ENCODE measurements at regions not wholly inside any gene's neighbourhood (a gene's known extent, or its start where the extent isn't known, plus 50 kb on each side); places are given as distances from the start of the nearest gene placed in this dataset.

DNA sequence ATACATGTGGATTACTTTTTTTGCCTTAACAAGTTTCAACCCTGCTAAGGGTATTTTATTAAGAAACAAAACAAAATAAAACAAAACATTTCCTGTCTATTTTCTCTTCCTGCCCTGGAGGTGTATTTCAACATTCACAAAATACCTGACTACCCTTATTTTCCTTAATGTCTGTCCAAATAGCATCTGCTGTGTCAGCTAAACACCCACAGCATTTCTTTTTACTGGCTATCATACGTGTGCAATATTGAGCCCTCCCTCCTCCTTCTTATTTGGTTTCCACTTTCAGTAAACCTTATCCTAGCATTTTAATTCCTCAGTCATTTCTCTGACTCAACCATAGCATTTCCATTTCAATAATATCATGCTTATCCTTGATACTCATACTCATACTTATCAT lies 1420.0 kb upstream of the ZEB2 start:
- H2AK5ac ChIP-seq (ENCODE audit: low read length, severe bottlenecking) = no peak overlapping the region
- no peak overlapping the region for H2BK120ac ChIP-seq (ENCODE audit: low read depth, low read length)
- H3K4me3 ChIP-seq (ENCODE audit: insufficient read depth in 1 of 2, low read depth in 1 of 2, low read length in 2 of 2) = no peak overlapping the region
- H3K4ac ChIP-seq (ENCODE audit: low read depth in 1 of 2, low read length in 2 of 2) = no peak overlapping the region
- H3K9me3 ChIP-seq (ENCODE audit: control insufficient read depth, low read length) = peaks cover 4% of the 10 kb centered on the region
- 83% methylated on average over 1 of the region's 1 CpG for WGBS
- H3K4me1 ChIP-seq (ENCODE audit: control insufficient read depth, insufficient read depth, low read depth, low read length) = no peaks in the 10 kb centered on the region
- H3K27ac ChIP-seq (ENCODE audit: low read length, poor library complexity, severe bottlenecking) = no peak overlapping the region
- no peak overlapping the region for H3K18ac ChIP-seq (ENCODE audit: low read depth in 1 of 2, low read length in 2 of 2)
- no peak overlapping the region for H2BK12ac ChIP-seq (ENCODE audit: low read length in 2 of 2)
- H3K79me1 ChIP-seq (replicated peaks; ENCODE audit: low read length, poor library complexity, severe bottlenecking) = no peaks in the 10 kb centered on the region
- H3K14ac ChIP-seq (ENCODE audit: low read length in 2 of 2) = no peak overlapping the region
- DNase-seq = no peak
- H2BK15ac ChIP-seq (ENCODE audit: low read depth, poor library complexity, severe bottlenecking) = no peak overlapping the region
- no peak overlapping the region for H3K4me2 ChIP-seq (ENCODE audit: low read length, poor library complexity, severe bottlenecking)
- no peaks in the 10 kb centered on the region for H3K36me3 ChIP-seq (ENCODE audit: control insufficient read depth in 1 of 2, insufficient read depth in 2 of 2, low read depth in 1 of 2, low read length in 2 of 2)
- H3K23ac ChIP-seq (ENCODE audit: low read length in 2 of 2) = no peak overlapping the region
- H2AFZ ChIP-seq (ENCODE audit: low read depth, low read length) = no peak overlapping the region
- no peak overlapping the region for H4K91ac ChIP-seq (ENCODE audit: low read length)
- H3K27me3 ChIP-seq (ENCODE audit: control insufficient read depth in 1 of 2, insufficient read depth in 1 of 2, low read length in 2 of 2) = no peaks in the 10 kb centered on the region
- H3K9ac ChIP-seq (ENCODE audit: low read length) = no peak overlapping the region
- no peak overlapping the region for H2BK5ac ChIP-seq (ENCODE audit: low read depth, low read length, poor library complexity, severe bottlenecking)
- H4K8ac ChIP-seq (ENCODE audit: low read length) = no peak overlapping the region

DNA sequence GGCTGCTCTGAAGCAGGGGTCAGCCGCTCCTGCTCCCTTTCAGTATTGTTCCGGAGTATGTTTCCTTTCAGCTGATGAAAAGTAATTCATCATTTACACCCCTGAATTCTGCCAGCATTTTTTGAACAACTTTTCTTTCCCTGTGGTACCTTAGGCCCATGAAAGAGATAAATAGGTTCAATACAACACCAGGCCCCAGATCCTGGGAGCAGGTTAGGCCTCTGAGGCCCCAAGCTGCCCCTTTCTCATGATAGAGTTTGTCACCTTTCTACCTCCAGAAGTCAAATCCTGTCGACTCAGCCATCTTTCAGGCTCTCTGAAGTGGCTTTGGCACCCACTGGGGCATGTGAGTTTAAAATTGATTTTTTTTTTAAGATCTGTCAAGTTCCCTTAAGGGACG lies 1415.1 kb upstream of the ZEB2 start:
- no peak overlapping the region for H3K14ac ChIP-seq (ENCODE audit: low read length in 2 of 2)
- H3K9me3 ChIP-seq (ENCODE audit: control insufficient read depth, low read length) = no peaks in the 10 kb centered on the region
- H2BK5ac ChIP-seq (ENCODE audit: low read depth, low read length, poor library complexity, severe bottlenecking) = no peak overlapping the region
- no peak overlapping the region for H2AFZ ChIP-seq (ENCODE audit: low read depth, low read length)
- H3K4me3 ChIP-seq (ENCODE audit: insufficient read depth in 1 of 2, low read depth in 1 of 2, low read length in 2 of 2) = no peak overlapping the region
- H3K27me3 ChIP-seq (ENCODE audit: control insufficient read depth in 1 of 2, insufficient read depth in 1 of 2, low read length in 2 of 2) = no peaks in the 10 kb centered on the region
- no peak overlapping the region for H3K18ac ChIP-seq (ENCODE audit: low read depth in 1 of 2, low read length in 2 of 2)
- no peak overlapping the region for H3K4me2 ChIP-seq (ENCODE audit: low read length, poor library complexity, severe bottlenecking)
- no peak for DNase-seq
- no peak overlapping the region for H3K9ac ChIP-seq (ENCODE audit: low read length)
- H3K23ac ChIP-seq (ENCODE audit: low read length in 2 of 2) = no peak overlapping the region
- H4K8ac ChIP-seq (ENCODE audit: low read length) = no peak overlapping the region
- 90% methylated on average over 4 of the region's 4 CpGs for WGBS
- H3K36me3 ChIP-seq (ENCODE audit: control insufficient read depth in 1 of 2, insufficient read depth in 2 of 2, low read depth in 1 of 2, low read length in 2 of 2) = no peaks in the 10 kb centered on the region
- no peak overlapping the region for H2BK120ac ChIP-seq (ENCODE audit: low read depth, low read length)
- no peak overlapping the region for H4K91ac ChIP-seq (ENCODE audit: low read length)
- H2BK15ac ChIP-seq (ENCODE audit: low read depth, poor library complexity, severe bottlenecking) = no peak overlapping the region
- no peak overlapping the region for H3K27ac ChIP-seq (ENCODE audit: low read length, poor library complexity, severe bottlenecking)
- H2BK12ac ChIP-seq (ENCODE audit: low read length in 2 of 2) = no peak overlapping the region
- H3K4ac ChIP-seq (ENCODE audit: low read depth in 1 of 2, low read length in 2 of 2) = no peak overlapping the region
- no peak overlapping the region for H2AK5ac ChIP-seq (ENCODE audit: low read length, severe bottlenecking)
- no peaks in the 10 kb centered on the region for H3K4me1 ChIP-seq (ENCODE audit: control insufficient read depth, insufficient read depth, low read depth, low read length)
- no peaks in the 10 kb centered on the region for H3K79me1 ChIP-seq (replicated peaks; ENCODE audit: low read length, poor library complexity, severe bottlenecking)

DNA sequence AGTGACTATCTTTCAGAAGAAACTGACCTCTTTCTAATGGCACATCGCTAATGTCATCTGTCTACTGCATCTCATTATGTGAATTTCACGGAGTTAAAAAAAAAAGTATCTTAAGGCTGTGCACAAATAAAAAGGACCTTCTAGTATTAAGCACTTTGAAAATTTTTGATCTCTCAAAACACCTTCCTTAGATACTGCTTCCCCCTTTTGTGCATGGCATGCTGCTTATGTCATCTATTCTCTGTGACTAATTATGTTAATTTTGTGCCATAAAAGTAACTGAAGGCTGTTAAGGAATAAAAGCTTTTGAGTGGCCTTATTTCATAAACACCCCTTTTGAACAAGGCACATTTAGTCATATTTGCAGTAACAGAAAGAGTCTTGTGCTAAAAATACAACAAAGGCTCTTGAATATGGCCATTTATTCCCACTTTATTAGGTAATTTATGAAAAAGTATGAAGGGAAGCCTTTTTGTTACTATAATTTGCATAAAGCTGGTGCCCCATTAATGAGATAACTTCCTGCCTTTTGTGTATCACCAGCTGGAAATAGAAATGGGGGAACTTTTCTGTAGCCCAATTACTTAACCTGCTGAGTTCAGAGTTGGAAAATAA lies 1412.0 kb upstream of the ZEB2 start:
- Histone ChIP-seq H2BK15ac (ENCODE audit: low read depth, poor library complexity, severe bottlenecking) (no peak overlapping the region), H2AK5ac (ENCODE audit: low read length, severe bottlenecking) (no peak overlapping the region), H3K36me3 (ENCODE audit: control insufficient read depth in 1 of 2, insufficient read depth in 2 of 2, low read depth in 1 of 2, low read length in 2 of 2) (no peaks in the 10 kb centered on the region), H3K4me2 (ENCODE audit: low read length, poor library complexity, severe bottlenecking) (no peak overlapping the region), H2BK12ac (ENCODE audit: low read length in 2 of 2) (no peak overlapping the region), H3K18ac (ENCODE audit: low read depth in 1 of 2, low read length in 2 of 2) (no peak overlapping the region), H3K4me3 (ENCODE audit: insufficient read depth in 1 of 2, low read depth in 1 of 2, low read length in 2 of 2) (no peak overlapping the region), H4K8ac (ENCODE audit: low read length) (no peak overlapping the region), H3K9me3 (ENCODE audit: control insufficient read depth, low read length) (no peaks in the 10 kb centered on the region), H3K27me3 (ENCODE audit: control insufficient read depth in 1 of 2, insufficient read depth in 1 of 2, low read length in 2 of 2) (no peaks in the 10 kb centered on the region), H3K4ac (ENCODE audit: low read depth in 1 of 2, low read length in 2 of 2) (no peak overlapping the region), H3K27ac (ENCODE audit: low read length, poor library complexity, severe bottlenecking) (no peak overlapping the region), H2AFZ (ENCODE audit: low read depth, low read length) (no peak overlapping the region), H3K23ac (ENCODE audit: low read length in 2 of 2) (no peak overlapping the region), H2BK120ac (ENCODE audit: low read depth, low read length) (no peak overlapping the region), H3K14ac (ENCODE audit: low read length in 2 of 2) (no peak overlapping the region), H4K91ac (ENCODE audit: low read length) (no peak overlapping the region), H2BK5ac (ENCODE audit: low read depth, low read length, poor library complexity, severe bottlenecking) (no peak overlapping the region), H3K9ac (ENCODE audit: low read length) (no peak overlapping the region), H3K79me1 (replicated peaks; ENCODE audit: low read length, poor library complexity, severe bottlenecking) (no peaks in the 10 kb centered on the region), H3K4me1 (ENCODE audit: control insufficient read depth, insufficient read depth, low read depth, low read length) (no peaks in the 10 kb centered on the region)
- WGBS = 100% methylated on average over 1 of the region's 2 CpGs
- no peak for DNase-seq

DNA sequence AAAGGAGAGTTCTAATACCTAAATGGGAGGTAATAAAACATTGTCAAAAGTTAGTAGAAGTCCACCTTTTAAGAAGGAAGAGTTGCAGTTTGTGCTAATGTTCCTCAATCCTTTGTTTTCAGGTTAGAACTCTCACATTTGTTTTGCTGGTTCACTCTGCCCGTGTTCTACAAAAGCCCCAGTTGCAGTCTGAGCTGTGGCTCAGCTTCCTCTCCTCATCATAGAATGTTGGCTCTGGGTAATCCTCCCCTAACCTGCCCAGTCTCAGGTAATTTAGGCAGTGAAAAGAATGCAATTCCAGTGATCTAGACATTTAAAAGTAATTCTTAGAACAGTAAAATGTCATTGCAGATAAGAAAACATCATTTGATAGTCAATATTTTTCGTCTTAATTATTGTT lies 1410.4 kb upstream of the ZEB2 start:
- Histone ChIP-seq H3K27ac (ENCODE audit: low read length, poor library complexity, severe bottlenecking) (no peak overlapping the region), H3K27me3 (ENCODE audit: control insufficient read depth in 1 of 2, insufficient read depth in 1 of 2, low read length in 2 of 2) (no peaks in the 10 kb centered on the region), H2BK5ac (ENCODE audit: low read depth, low read length, poor library complexity, severe bottlenecking) (no peak overlapping the region), H3K4me1 (ENCODE audit: control insufficient read depth, insufficient read depth, low read depth, low read length) (no peaks in the 10 kb centered on the region), H3K9ac (ENCODE audit: low read length) (no peak overlapping the region), H4K8ac (ENCODE audit: low read length) (no peak overlapping the region), H3K36me3 (ENCODE audit: control insufficient read depth in 1 of 2, insufficient read depth in 2 of 2, low read depth in 1 of 2, low read length in 2 of 2) (no peaks in the 10 kb centered on the region), H3K4me3 (ENCODE audit: insufficient read depth in 1 of 2, low read depth in 1 of 2, low read length in 2 of 2) (no peak overlapping the region), H2BK15ac (ENCODE audit: low read depth, poor library complexity, severe bottlenecking) (no peak overlapping the region), H2AK5ac (ENCODE audit: low read length, severe bottlenecking) (no peak overlapping the region), H3K23ac (ENCODE audit: low read length in 2 of 2) (no peak overlapping the region), H2BK12ac (ENCODE audit: low read length in 2 of 2) (no peak overlapping the region), H4K91ac (ENCODE audit: low read length) (no peak overlapping the region), H2AFZ (ENCODE audit: low read depth, low read length) (no peak overlapping the region), H3K18ac (ENCODE audit: low read depth in 1 of 2, low read length in 2 of 2) (no peak overlapping the region), H3K9me3 (ENCODE audit: control insufficient read depth, low read length) (no peaks in the 10 kb centered on the region), H3K4me2 (ENCODE audit: low read length, poor library complexity, severe bottlenecking) (no peak overlapping the region), H3K4ac (ENCODE audit: low read depth in 1 of 2, low read length in 2 of 2) (no peak overlapping the region), H3K14ac (ENCODE audit: low read length in 2 of 2) (no peak overlapping the region), H3K79me1 (replicated peaks; ENCODE audit: low read length, poor library complexity, severe bottlenecking) (no peaks in the 10 kb centered on the region), H2BK120ac (ENCODE audit: low read depth, low read length) (no peak overlapping the region)
- DNase-seq = no peak
- 93% methylated on average over 1 of the region's 2 CpGs for WGBS
